AG08395 (cell line): ENCODE measurements at regions not wholly inside any gene's neighbourhood (a gene's known extent, or its start where the extent isn't known, plus 50 kb on each side); places are given as distances from the start of the nearest gene placed in this dataset.

Source experiments
- DNase-seq: peaks from one replicate; pipeline ENCODE4 v3.0.0; 2012; ENCODE audit warnings: mixed read lengths, low spot score

GRCh38 chr2:57504787-57505186 lies 541.8 kb upstream of the VRK2 start:
- DNase-seq = no peak

GRCh38 chr2:57509189-57509588 lies 537.4 kb upstream of the VRK2 start:
- no peak for DNase-seq

DNA sequence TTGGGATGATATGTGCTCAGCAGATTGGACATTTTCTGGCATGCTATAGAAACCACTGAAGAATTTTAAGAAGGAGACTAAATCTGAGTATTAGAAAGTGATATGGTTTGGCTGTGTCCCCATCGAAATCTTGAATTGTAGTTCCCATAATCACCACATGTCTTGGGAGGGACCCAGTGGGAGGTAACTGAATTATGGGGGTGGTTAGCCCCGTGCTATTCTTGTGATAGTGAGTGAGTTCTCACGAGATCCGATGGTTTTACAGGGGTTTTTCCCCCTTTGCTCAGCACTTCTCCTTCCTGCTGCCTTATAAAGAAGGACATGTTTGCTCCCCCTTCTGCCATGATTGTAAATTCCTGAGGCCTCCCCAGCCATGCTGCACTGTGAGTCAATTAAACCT lies 535.9 kb upstream of the VRK2 start:
- no peak for DNase-seq

DNA sequence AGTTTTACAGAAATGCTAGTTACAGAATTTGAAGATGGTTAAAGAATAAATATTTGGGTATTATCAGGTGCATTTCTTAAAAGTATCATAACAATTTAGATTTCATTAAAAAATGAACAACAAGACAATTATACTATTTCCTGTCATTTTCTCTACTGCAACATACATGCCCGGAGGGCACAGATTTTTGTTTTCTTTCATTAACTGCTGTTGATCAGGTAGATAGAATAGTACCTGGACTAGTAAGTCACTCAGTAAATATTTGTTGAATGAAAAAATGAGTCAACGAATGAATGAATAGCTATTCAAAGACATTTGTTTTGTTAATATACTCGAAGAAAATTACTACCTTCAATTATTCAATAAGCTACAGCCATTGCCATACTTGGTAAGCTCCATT lies 531.2 kb upstream of the VRK2 start:
- DNase-seq = no peak

- peak; percentile 58 for DNase-seq
Observed at GRCh38 chr2:57516698-57517340, 529.8 kb upstream of the VRK2 start.

GRCh38 chr2:57523304-57523703 lies 523.3 kb upstream of the VRK2 start:
- no peak for DNase-seq

- DNase-seq = no peak
Observed at GRCh38 chr2:57527685-57528084, 518.9 kb upstream of the VRK2 start.

DNA sequence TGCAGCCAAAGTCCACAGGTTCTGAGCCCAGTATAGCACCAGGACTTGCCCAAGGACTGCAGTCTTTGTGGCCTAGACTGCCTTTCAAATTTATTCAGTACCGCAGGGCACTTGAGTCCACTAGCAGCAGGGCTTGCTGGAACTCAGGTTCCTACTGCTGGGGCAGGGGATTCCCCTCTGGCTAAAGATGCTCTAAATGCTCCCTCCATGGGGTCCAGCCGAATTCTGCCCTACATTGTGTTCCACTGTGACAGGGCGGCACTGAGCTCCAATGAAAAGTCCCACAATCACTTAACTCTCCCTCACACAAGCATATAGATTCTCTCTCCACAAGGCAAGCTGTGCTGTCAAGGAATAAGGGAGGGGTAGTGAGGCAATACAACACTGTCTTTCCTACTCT lies 518.1 kb upstream of the VRK2 start:
- no peak for DNase-seq

- no peak for DNase-seq
Observed at GRCh38 chr2:57534358-57534757, 512.2 kb upstream of the VRK2 start.

DNA sequence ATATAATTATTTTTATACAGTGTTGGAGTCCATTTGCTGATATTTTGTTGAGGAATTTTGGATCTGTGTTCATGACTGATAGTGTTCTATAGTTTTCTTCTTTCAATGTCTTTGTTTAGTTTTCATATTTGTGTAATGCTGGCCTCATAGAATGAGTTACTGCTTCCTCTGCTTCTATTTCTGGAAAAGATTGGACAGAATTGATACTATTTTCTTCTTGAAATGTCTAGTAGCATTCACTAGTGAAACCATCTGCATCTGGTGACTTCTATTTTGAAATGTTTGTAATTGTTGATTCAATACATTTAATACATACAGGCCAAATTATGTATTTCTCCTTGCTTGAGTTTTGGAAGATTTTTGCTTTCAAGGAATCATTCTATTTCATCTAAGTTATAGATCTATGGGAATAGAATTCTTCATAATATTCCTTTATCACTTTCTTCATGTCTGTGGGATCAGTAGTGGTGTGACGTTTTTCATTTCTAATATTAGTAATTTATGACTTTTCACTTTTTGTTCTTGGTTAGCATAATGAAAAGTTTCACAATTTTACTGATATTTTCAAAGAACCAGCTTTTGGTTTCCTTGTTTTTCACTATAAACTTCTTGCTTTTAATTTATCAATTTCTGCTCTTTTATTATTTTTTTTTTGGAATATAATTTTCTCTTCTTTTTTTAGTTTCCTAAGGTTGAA lies 509.9 kb upstream of the VRK2 start:
- DNase-seq = no peak

- DNase-seq = no peak
Observed at GRCh38 chr2:57539761-57540160, 506.8 kb upstream of the VRK2 start.

DNA sequence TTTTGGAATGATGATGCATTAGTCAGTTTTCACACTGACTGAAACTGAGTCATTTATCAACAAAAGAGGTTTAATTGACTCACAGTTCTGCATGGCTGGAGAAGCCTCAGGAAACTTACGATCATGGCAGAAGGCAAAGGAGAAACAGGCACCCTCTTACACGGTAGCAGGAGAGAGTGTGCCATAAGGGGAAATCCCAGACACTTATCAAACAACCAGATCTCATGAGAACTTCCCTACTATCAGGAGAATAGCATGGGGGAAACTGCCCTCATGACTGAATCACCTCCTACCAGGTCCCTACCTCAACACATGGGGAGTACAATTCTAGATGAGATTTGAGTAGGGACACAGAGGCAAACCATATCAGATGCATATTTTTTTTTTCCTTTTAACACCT lies 504.5 kb upstream of the VRK2 start:
- no peak for DNase-seq

DNA sequence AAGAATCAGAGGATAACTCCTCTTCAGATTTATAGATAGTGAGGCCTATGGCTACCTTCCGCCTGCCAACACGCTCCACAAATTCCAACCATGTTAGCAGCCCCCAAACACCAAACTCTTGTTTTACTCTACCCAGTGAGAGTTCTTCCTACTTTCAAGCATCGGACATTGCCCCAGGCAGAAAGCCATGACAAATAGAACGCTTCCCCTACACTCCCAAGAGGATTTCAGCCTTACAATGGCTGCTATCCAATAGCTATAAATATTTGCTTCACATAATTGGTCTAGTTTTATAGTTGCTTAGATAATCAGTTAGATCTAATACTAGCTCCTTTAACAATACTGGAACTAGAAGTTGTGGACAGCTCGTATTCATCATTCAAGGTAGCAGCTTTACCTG lies 503.4 kb upstream of the VRK2 start:
- no peak for DNase-seq

DNA sequence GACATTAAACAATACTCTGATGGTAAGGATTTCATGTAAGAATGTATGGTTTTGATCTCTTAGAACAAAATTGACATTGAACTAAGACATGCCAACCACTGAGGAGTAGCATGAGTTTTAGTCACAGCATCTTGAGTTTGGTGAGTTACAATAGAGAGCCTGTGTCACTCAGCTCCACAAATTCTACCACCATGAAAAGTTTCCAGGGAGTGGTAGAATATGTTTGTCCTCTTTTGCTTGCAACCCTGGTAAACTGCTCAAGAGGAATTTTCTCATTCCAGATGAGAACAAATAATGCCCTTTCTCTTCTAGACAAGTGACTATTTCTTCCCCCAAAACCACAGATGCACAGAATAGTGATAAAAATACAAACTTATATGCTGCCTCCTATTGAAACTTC lies 502.0 kb upstream of the VRK2 start:
- DNase-seq = no peak

- no peak for DNase-seq
Observed at GRCh38 chr2:57546478-57546877, 500.1 kb upstream of the VRK2 start.

DNA sequence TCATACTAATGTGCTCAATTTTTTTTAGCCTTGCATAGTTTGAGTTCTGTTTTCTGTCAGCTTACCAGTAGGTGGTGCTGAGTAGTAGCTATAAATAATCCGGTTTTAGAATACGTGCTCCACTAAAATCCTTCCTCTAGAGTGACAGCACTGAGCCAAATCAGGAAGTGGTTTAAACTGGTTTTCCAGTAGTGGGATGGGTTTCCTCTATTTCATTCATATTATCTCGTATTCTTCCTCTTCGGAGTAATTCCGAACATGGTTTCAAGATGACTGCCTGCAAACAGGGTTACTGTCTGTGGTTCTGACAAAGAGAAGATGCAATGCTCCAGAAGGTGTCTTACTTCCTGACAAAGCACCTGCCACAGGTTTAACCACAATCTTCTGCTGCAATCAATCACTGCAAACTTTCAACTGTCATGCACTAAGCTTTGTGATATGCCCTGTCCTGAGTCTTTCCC lies 496.9 kb upstream of the VRK2 start:
- peak; percentile 4 for DNase-seq

GRCh38 chr2:57550912-57551311 lies 495.7 kb upstream of the VRK2 start:
- DNase-seq = no peak

DNA sequence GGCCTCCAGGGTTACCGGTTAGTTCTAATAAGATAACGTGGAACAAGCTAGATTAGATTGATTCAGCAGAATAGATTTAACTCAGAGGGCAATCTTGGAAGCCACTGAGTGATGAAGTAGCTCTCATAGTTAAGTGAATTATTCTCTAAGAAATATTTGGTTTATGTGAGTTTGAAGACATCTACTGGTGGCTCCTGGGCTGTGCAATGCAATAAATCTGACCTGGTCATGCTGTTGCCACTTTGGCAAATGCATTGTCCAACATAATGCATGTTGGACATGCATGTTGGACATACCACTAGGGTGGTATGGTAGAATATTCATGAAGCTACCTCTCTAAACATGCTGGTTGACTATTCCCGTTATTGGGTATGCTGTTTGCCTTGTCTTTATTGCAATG lies 493.7 kb upstream of the VRK2 start:
- DNase-seq = no peak

- DNase-seq = no peak
Observed at GRCh38 chr2:57554348-57554747, 492.3 kb upstream of the VRK2 start.

GRCh38 chr2:57558312-57558711 lies 488.3 kb upstream of the VRK2 start:
- DNase-seq = no peak

DNA sequence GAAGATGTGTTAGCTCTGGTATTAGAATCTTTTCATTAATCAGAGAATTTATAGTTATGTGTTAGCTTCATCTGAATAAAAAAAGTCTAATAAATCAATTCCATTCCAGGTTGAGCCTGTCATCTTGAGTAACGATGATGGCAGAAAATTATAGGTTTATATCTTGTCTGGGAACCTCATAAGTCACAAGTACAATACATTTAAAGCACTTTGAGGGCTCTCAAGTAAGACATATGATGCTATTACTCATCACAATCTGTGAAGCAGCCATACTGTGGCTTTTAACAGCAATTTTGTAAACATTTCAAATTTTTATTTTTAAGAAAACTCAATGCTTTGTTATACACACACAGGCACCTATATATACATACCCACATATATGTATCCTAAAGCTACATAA lies 484.1 kb upstream of the VRK2 start:
- no peak for DNase-seq

GRCh38 chr2:57563015-57563414 lies 483.6 kb upstream of the VRK2 start:
- no peak for DNase-seq

DNA sequence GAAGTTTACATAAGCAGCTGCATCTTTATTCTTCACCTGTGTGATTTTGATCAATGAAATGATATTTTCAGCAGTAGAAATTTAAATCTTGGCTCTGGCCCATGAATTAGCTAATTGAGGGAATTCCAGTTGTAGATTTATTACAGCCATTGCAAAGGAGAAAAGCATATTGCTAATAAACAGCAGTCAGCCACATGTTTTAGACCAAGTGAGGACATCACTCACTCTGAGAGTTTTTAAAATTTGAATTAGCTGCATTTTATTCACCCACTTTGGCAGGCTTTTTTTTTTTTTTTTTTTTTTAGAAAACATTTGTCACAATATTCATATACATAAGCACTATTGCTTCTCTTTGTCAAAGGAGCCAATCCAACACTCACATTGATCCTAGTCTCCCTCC lies 479.4 kb upstream of the VRK2 start:
- no peak for DNase-seq

DNA sequence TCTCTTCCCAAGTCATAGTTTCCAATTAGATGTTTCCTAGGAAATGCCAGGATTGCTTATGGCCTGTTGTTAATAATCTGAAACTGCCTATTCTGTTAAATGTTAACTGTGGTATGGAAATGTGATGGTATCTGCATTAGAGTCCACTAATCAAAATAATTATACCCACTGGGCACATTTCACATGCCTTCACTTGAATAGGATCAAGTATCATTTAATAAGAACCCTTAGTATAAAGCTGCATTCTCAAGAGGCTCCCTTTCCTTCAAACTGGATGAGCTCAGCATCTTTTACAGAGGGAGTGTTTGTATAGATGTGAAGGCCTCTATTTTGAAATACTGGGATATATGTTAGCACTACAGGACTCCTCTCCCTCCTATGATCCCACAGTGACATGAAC lies 477.2 kb upstream of the VRK2 start:
- DNase-seq = no peak
